ENCODE measurements at regions not wholly inside any gene's neighbourhood (a gene's known extent, or its start where the extent isn't known, plus 50 kb on each side); places are given as distances from the start of the nearest gene placed in this dataset.
A peak's percentile ranks its signal among the peaks of the same experiment; 100 is the strongest.
"Not testable (repeated sequence)": the region's sequence is repeated elsewhere in the genome, so short reads cannot be mapped to it uniquely, and the experiment has no call there.

DNA sequence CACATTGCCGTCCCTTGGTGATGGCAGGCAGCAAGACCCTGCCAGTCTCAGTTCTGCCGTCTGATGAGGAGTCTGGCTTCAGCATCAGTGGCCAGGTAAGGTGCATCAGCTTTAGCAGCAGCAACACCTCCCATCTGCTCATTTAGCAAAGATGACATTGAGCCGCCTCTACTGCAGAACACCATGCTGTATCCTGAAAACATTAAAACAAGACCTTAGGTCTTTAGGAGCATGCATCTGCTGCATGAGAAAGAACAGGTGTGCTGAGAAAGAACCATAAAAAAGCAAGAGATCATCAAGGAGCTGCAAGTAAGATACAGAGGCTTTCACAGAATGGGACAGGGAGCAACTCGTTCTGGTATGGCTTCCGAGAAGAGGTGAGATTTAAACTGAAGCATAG is 87.5 kb downstream of the SCN11A start:
- no peaks in the 10 kb centered on the region for H3K79me2 ChIP-seq (ENCODE audit: low read length)
- no peak overlapping the region for H3K9ac ChIP-seq (ENCODE audit: low read length)
- H3K4me1 ChIP-seq (ENCODE audit: low read length): no peaks in the 10 kb centered on the region
- H4K20me1 ChIP-seq (ENCODE audit: insufficient read depth, low read depth, low read length): no peaks in the 10 kb centered on the region
- no peak overlapping the region for H3K4me2 ChIP-seq (ENCODE audit: low read depth, low read length, poor library complexity, severe bottlenecking)
- H3K4me3 ChIP-seq (ENCODE audit: low read length): no peak overlapping the region
- H3K27ac ChIP-seq (ENCODE audit: low read length): no peak overlapping the region
- no peaks in the 10 kb centered on the region for H3K9me2 ChIP-seq (replicated peaks; ENCODE audit: insufficient read depth, low read length)
- H3K27me3 ChIP-seq (ENCODE audit: low read length): no peaks in the 10 kb centered on the region
- no peaks in the 10 kb centered on the region for H3K36me3 ChIP-seq (ENCODE audit: insufficient read depth, low read length)
- no peak for DNase-seq
- no peak overlapping the region for H2AFZ ChIP-seq (ENCODE audit: low read length)
- H3K9me3 ChIP-seq (ENCODE audit: low read length): no peaks in the 10 kb centered on the region

DNA sequence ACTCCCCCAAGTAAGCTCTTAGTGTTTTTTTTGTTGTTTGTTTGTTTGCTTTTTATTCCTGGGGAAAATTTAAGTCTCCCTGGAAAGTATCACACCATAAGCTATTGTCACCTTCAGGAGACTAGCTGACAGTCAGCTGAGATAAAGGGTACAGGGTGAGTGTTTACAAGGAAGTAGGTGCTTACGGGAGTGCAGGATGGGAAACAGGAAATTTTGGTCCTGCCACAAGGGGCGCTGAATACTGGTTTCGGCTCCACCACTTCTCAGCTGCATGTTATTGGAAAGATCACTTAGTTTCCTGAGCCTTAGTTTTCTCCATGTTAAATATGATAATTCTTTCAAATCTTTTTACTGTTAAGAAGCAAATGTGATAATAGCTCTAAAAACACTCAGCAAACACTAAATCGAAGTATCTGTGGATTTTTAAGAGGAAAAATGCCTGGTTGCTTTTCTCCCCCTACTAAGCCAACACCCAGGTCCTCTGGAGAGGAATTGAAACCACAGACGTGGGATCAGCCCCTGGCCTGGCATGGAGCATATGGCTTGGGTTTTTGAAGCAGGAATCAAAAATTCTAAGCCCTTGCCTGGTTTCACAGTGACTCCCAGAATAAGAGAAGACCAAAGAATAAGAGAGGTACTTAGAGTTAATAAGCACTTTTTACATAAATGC is 90.7 kb downstream of the SCN11A start:
- Histone ChIP-seq H3K79me2 (ENCODE audit: low read length) (no peaks in the 10 kb centered on the region), H2AFZ (ENCODE audit: low read length) (no peak overlapping the region), H3K9me3 (ENCODE audit: low read length) (no peaks in the 10 kb centered on the region), H4K20me1 (ENCODE audit: insufficient read depth, low read depth, low read length) (no peaks in the 10 kb centered on the region), H3K36me3 (ENCODE audit: insufficient read depth, low read length) (no peaks in the 10 kb centered on the region), H3K4me3 (ENCODE audit: low read length) (no peak overlapping the region), H3K9me2 (replicated peaks; ENCODE audit: insufficient read depth, low read length) (no peaks in the 10 kb centered on the region), H3K4me2 (ENCODE audit: low read depth, low read length, poor library complexity, severe bottlenecking) (no peak overlapping the region), H3K27me3 (ENCODE audit: low read length) (no peaks in the 10 kb centered on the region), H3K9ac (ENCODE audit: low read length) (no peak overlapping the region), H3K27ac (ENCODE audit: low read length) (no peak overlapping the region), H3K4me1 (ENCODE audit: low read length) (no peaks in the 10 kb centered on the region)
- DNase-seq: peak; percentile 69

DNA sequence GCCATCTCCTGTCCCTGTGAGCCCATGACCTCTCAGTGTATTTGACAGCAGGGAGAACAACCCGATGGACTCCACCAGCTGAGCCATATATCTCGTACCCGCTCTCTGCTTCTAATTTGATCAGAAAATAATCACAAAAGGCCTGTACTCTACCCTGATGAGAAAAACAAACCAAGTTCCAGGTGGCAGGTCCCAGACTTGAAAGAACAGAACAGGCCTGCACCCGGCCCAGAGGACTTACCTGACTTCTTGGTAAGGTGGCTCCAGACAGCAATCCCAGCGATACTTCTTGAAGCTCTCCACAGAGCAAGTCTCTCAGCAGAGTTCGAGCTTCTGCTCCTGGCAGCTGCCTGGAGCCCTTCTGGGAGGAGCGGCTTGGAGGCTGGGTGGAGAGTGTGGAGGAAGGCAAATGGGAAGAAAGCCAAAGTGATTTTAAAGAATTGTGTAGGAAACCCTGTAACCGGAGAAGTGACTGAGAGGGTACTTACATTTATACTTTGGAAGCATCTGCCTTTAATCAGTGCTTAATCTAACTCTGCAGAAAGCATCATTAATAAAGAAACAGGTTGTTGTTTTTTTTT is 91.6 kb downstream of the SCN11A start:
- H3K4me3 ChIP-seq (ENCODE audit: low read length): no peak overlapping the region
- H3K9me3 ChIP-seq (ENCODE audit: low read length): no peaks in the 10 kb centered on the region
- no peak overlapping the region for H3K4me2 ChIP-seq (ENCODE audit: low read depth, low read length, poor library complexity, severe bottlenecking)
- no peaks in the 10 kb centered on the region for H3K79me2 ChIP-seq (ENCODE audit: low read length)
- H3K4me1 ChIP-seq (ENCODE audit: low read length): no peaks in the 10 kb centered on the region
- no peak overlapping the region for H3K9ac ChIP-seq (ENCODE audit: low read length)
- no peaks in the 10 kb centered on the region for H4K20me1 ChIP-seq (ENCODE audit: insufficient read depth, low read depth, low read length)
- H3K27ac ChIP-seq (ENCODE audit: low read length): no peak overlapping the region
- no peak overlapping the region for H2AFZ ChIP-seq (ENCODE audit: low read length)
- no peaks in the 10 kb centered on the region for H3K9me2 ChIP-seq (replicated peaks; ENCODE audit: insufficient read depth, low read length)
- no peak for DNase-seq
- no peaks in the 10 kb centered on the region for H3K27me3 ChIP-seq (ENCODE audit: low read length)
- no peaks in the 10 kb centered on the region for H3K36me3 ChIP-seq (ENCODE audit: insufficient read depth, low read length)

DNA sequence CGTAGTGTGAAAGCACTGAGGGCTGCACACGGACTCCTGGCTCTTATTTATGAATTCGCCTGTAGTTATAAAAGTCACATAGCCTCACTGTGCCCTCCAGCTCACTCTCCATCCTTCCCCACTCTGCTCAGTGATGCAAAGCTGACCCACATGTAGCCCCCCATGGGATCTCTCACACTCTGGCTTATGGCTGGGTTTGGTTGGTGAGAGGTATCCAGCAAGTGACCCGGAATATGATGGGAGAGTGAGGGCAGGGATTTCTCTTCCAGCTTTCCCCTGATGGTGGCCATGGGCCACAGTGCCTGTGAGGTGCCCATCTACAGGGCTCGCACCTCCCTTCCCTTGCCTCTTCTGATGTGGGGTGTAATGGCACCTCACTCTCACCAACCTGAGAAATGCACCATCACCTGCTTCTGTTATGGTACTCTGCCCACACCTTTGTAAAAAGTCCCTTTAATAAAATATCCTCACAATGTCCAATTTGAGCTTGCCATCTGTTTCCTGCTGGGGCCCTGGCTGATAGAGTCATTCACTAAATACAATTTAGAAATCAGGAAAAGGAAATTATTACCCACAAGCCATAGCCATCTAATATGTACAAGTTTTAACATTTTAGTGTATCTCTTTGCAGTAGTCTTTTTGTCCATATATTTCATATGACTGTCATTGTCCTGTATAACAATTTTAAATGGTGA is 93.6 kb downstream of the SCN11A start:
- H3K9ac ChIP-seq (ENCODE audit: low read length): no peak overlapping the region
- no peaks in the 10 kb centered on the region for H3K9me3 ChIP-seq (ENCODE audit: low read length)
- H3K4me1 ChIP-seq (ENCODE audit: low read length): no peaks in the 10 kb centered on the region
- no peak overlapping the region for H2AFZ ChIP-seq (ENCODE audit: low read length)
- H3K79me2 ChIP-seq (ENCODE audit: low read length): no peaks in the 10 kb centered on the region
- H3K9me2 ChIP-seq (replicated peaks; ENCODE audit: insufficient read depth, low read length): no peaks in the 10 kb centered on the region
- no peak overlapping the region for H3K4me3 ChIP-seq (ENCODE audit: low read length)
- H3K4me2 ChIP-seq (ENCODE audit: low read depth, low read length, poor library complexity, severe bottlenecking): no peak overlapping the region
- H4K20me1 ChIP-seq (ENCODE audit: insufficient read depth, low read depth, low read length): no peaks in the 10 kb centered on the region
- no peak for DNase-seq
- H3K27ac ChIP-seq (ENCODE audit: low read length): no peak overlapping the region
- no peaks in the 10 kb centered on the region for H3K36me3 ChIP-seq (ENCODE audit: insufficient read depth, low read length)
- H3K27me3 ChIP-seq (ENCODE audit: low read length): no peaks in the 10 kb centered on the region

DNA sequence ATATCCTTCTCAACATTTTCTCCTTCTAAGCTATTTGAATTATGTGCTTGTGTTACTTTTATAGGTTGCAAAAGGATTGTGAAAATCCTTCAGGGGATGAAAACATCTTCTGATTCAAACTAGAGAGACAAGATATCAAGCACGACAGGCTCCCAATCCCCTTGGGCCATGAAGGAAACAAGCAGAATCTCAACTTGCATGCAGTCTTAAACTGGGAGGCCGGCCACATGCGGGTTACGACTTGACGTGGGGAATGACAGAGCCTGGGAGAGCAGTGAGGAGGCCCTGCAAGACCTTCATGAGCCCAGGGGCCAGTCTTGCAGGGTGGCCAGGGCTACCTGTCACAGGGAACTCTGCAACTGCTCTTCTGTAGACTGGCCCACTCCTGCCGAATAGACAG is 94.4 kb downstream of the SCN11A start:
- DNase-seq: no peak
- Histone ChIP-seq H4K20me1 (ENCODE audit: insufficient read depth, low read depth, low read length) (no peaks in the 10 kb centered on the region), H2AFZ (ENCODE audit: low read length) (no peak overlapping the region), H3K4me2 (ENCODE audit: low read depth, low read length, poor library complexity, severe bottlenecking) (no peak overlapping the region), H3K9me2 (replicated peaks; ENCODE audit: insufficient read depth, low read length) (no peaks in the 10 kb centered on the region), H3K9ac (ENCODE audit: low read length) (no peak overlapping the region), H3K79me2 (ENCODE audit: low read length) (no peaks in the 10 kb centered on the region), H3K4me1 (ENCODE audit: low read length) (no peaks in the 10 kb centered on the region), H3K27ac (ENCODE audit: low read length) (no peak overlapping the region), H3K27me3 (ENCODE audit: low read length) (no peaks in the 10 kb centered on the region), H3K36me3 (ENCODE audit: insufficient read depth, low read length) (no peaks in the 10 kb centered on the region), H3K9me3 (ENCODE audit: low read length) (no peaks in the 10 kb centered on the region), H3K4me3 (ENCODE audit: low read length) (no peak overlapping the region)

DNA sequence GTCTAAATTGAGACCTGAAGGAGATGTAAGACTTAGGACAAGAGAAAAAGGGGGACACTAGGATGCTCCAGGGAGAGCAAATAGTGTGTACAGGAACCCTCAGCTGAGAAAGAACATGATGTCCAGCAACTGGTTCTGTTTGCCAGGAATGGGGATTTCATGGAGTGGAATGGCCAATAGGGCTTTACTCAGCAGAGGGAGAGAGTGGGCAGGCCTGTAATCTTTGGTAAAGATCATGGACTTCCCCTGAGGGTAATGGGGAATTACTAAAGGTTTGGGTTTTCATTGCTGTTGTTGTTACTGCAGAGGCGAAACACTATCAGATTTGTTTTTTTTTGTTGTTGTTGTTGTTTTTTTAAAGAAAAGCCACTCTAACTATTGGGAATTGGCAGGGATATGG is 99.0 kb downstream of the SCN11A start:
- Histone ChIP-seq H2AFZ (ENCODE audit: low read length) (no peak overlapping the region), H4K20me1 (ENCODE audit: insufficient read depth, low read depth, low read length) (no peaks in the 10 kb centered on the region), H3K9me3 (ENCODE audit: low read length) (no peaks in the 10 kb centered on the region), H3K4me1 (ENCODE audit: low read length) (no peaks in the 10 kb centered on the region), H3K79me2 (ENCODE audit: low read length) (no peaks in the 10 kb centered on the region), H3K36me3 (ENCODE audit: insufficient read depth, low read length) (no peaks in the 10 kb centered on the region), H3K27me3 (ENCODE audit: low read length) (no peaks in the 10 kb centered on the region), H3K9ac (ENCODE audit: low read length) (no peak overlapping the region), H3K4me2 (ENCODE audit: low read depth, low read length, poor library complexity, severe bottlenecking) (no peak overlapping the region), H3K27ac (ENCODE audit: low read length) (no peak overlapping the region), H3K9me2 (replicated peaks; ENCODE audit: insufficient read depth, low read length) (no peaks in the 10 kb centered on the region), H3K4me3 (ENCODE audit: low read length) (no peak overlapping the region)
- DNase-seq: no peak

DNA sequence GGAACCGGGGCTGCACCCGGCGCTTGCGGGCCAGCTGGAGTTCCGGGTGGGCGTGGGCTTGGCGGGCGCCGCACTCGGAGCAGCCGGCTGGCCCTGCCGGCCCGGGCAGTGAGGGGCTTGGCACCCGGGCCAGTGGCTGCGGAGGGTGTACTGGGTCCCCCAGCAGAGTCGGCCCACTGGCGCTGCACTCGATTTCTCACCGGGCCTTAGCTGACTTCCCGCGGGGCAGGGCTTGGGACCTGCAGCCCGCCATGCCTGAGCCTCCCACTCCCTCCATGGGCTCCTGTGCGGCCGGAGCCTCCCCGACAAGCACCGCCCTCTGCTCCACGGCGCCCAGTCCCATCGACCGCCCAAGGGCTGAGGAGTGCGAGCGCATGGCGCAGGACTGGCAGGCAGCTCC is 100.6 kb downstream of the SCN11A start:
- H3K9me3 ChIP-seq (ENCODE audit: low read length); H3K4me1 ChIP-seq (ENCODE audit: low read length); H4K20me1 ChIP-seq (ENCODE audit: insufficient read depth, low read depth, low read length); H3K4me3 ChIP-seq (ENCODE audit: low read length); H3K79me2 ChIP-seq (ENCODE audit: low read length); H3K36me3 ChIP-seq (ENCODE audit: insufficient read depth, low read length); DNase-seq; H3K9me2 ChIP-seq (replicated peaks; ENCODE audit: insufficient read depth, low read length); H3K9ac ChIP-seq (ENCODE audit: low read length); H2AFZ ChIP-seq (ENCODE audit: low read length); H3K27ac ChIP-seq (ENCODE audit: low read length); H3K4me2 ChIP-seq (ENCODE audit: low read depth, low read length, poor library complexity, severe bottlenecking); H3K27me3 ChIP-seq (ENCODE audit: low read length): not testable (repeated sequence)

DNA sequence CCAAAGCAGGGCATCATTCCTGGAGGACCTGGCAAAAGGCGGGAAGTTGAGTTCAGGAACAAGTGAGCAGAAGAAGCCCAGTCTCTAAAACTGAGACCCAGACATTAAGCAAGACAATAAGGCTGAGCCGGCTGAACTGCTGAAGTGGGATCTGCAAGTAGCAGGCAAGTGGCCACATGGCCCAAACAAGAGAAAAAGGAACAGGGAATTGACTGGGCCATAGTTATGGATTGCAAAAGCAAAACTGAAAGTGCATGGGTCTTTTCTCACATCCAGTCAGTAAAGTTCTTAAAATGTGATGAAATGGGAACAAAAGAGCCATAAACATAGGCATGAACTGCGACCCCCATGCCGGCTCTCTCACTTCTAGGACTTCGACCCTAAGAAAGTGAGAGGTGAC is 101.2 kb downstream of the SCN11A start:
- Histone ChIP-seq H3K9me3 (ENCODE audit: low read length) (no peaks in the 10 kb centered on the region), H4K20me1 (ENCODE audit: insufficient read depth, low read depth, low read length) (no peaks in the 10 kb centered on the region), H3K79me2 (ENCODE audit: low read length) (no peaks in the 10 kb centered on the region), H3K4me3 (ENCODE audit: low read length) (no peak overlapping the region), H3K36me3 (ENCODE audit: insufficient read depth, low read length) (no peaks in the 10 kb centered on the region), H3K27ac (ENCODE audit: low read length) (no peak overlapping the region), H3K4me2 (ENCODE audit: low read depth, low read length, poor library complexity, severe bottlenecking) (no peak overlapping the region), H2AFZ (ENCODE audit: low read length) (no peak overlapping the region), H3K4me1 (ENCODE audit: low read length) (no peaks in the 10 kb centered on the region), H3K9me2 (replicated peaks; ENCODE audit: insufficient read depth, low read length) (no peaks in the 10 kb centered on the region), H3K27me3 (ENCODE audit: low read length) (no peaks in the 10 kb centered on the region), H3K9ac (ENCODE audit: low read length) (no peak overlapping the region)
- DNase-seq: no peak

Measured in Karpas-422 (cell line).